GM12875 (cell line): ENCODE measurements at regions not wholly inside any gene's neighbourhood (a gene's known extent, or its start where the extent isn't known, plus 50 kb on each side); places are given as distances from the start of the nearest gene placed in this dataset.

Source experiments
- H3K4me3 ChIP-seq: one replicate; pipeline ENCODE4 v1.5.1; 2011; ENCODE audit warnings: low read depth, low read length, control low read depth
- TF ChIP-seq, protein P1 (sequence below): IDR thresholded peaks from 2 replicates; pipeline ENCODE4 v1.5.1; 2011; ENCODE audit warnings: low read depth, mild to moderate bottlenecking, control low read depth, inconsistent platforms, low read length, moderate library complexity, borderline replicate concordance; ENCODE audit not compliant: insufficient read depth

DNA sequence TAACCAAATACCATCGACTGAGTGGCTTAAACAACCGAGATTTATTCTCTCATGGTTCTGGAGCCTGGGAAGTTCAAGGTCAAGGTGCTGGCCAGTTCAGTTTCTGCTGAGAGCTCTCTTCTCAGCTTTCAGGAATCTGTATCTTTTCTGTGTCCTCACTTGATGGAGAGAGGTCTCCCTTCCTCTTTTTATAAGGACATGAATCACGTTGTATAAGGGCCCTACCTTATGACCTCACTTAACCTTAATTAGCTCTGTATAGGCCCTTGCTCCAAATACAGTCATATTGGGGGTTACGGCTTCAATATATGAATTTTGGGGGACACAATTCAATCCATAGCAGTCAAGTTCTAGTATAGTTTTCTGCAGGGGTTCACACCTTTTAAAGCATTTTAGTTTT is 135.2 kb upstream of the ADO start:
- H3K4me3 ChIP-seq, result no peak overlapping the region
- TF ChIP-seq, protein P1, sequence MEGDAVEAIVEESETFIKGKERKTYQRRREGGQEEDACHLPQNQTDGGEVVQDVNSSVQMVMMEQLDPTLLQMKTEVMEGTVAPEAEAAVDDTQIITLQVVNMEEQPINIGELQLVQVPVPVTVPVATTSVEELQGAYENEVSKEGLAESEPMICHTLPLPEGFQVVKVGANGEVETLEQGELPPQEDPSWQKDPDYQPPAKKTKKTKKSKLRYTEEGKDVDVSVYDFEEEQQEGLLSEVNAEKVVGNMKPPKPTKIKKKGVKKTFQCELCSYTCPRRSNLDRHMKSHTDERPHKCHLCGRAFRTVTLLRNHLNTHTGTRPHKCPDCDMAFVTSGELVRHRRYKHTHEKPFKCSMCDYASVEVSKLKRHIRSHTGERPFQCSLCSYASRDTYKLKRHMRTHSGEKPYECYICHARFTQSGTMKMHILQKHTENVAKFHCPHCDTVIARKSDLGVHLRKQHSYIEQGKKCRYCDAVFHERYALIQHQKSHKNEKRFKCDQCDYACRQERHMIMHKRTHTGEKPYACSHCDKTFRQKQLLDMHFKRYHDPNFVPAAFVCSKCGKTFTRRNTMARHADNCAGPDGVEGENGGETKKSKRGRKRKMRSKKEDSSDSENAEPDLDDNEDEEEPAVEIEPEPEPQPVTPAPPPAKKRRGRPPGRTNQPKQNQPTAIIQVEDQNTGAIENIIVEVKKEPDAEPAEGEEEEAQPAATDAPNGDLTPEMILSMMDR, result no peak

DNA sequence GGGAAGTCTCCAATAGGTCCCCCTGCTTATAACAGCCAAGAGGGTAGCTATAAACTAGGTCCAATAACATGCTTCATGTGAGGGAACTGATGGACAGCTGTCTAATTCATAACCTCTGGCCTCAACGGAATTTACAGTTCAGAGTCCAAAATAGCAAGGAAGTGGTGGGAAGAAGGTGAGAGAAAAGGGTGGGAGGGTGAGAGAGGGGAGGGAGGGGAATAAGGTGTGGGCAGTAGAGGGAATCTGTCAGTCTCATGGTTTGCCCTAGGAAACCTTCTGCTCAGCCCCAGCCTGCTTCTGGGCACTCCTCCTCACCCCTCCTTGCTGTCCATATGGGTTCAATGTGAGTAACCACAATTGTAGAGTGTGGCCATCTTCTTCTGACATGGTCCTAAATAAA is 133.4 kb upstream of the ADO start:
- TF ChIP-seq, protein P1, result no peak
- no peak overlapping the region for H3K4me3 ChIP-seq

DNA sequence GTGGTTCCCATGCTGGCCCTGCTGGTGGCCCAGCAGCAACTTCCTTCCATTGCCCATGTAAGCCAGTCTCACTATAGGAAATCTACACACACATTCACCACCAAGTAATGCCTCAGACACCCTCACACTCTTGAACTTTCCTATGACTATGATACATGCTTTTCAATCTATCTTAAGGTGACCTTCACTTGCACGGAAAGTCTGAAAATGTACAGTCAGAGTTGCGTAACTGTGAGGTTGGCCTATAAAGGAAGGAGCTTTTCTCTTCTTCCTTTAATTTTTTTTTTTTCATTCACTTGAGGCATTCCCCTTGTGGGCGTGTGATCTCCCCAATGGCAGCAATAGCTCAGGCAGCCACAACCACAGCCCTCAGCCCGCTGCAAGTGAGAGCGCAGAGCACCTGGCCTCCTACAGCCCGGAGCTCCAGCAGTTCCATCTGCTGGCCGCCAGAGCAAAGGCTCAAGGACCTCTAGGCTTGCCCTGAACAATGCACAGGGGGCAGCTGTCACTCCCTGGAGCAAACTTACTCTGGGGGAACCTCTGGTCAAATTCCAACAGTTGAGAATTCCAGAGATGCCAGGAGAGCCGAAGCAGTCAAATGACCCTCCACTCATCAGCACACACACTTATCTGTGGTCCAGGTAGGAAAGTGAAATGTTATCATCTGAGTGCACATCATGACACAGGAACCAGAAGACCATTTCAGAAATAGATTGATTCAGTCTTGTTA is 123.1 kb upstream of the ADO start:
- no peak overlapping the region for H3K4me3 ChIP-seq
- TF ChIP-seq, protein P1, result peak; percentile 82

DNA sequence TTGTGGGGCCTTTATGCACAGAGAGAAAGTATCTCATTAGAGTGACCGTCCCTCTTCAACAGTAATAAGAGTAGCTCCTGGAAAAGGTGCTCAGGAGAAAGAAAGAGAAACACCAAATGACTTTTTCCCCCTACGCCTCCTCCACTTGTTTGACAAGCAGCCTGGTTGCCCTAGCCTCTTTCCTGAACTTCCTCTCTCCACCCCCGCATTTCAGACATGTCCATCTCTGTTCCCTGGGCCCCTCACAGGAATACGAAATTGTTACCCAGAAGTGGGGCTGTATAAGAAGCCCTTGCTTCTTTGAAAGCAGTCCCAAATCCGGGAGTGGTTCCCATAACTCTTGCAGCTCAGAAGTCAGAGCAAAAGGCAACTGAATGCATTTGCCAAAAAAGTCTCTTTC is 119.6 kb upstream of the ADO start:
- no peak overlapping the region for H3K4me3 ChIP-seq
- TF ChIP-seq, protein P1, result no peak

DNA sequence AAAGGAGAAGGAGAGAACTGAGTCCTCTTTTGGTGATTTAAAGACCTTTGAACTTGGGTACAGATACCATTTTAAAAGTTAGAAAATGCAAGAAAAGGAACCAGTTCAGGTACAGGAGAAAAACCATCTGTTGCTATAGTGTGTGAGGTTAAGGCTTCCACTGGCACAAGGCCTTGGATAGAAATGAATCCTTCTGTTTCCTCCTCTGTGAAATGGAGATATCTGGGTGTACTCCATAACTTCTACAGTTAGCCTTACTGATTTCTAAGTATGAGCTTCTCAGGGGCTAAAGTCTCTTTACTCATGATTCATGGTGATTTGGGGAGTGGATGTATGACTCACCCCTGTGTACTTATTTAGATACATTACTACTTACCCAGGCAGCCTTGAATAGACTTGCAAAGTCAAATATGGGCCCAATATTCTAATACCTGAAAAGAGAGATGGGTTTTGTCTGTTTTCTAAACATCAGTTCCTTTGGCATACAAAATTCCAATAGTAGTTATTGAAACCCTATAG is 117.2 kb upstream of the ADO start:
- TF ChIP-seq, protein P1, result no peak

DNA sequence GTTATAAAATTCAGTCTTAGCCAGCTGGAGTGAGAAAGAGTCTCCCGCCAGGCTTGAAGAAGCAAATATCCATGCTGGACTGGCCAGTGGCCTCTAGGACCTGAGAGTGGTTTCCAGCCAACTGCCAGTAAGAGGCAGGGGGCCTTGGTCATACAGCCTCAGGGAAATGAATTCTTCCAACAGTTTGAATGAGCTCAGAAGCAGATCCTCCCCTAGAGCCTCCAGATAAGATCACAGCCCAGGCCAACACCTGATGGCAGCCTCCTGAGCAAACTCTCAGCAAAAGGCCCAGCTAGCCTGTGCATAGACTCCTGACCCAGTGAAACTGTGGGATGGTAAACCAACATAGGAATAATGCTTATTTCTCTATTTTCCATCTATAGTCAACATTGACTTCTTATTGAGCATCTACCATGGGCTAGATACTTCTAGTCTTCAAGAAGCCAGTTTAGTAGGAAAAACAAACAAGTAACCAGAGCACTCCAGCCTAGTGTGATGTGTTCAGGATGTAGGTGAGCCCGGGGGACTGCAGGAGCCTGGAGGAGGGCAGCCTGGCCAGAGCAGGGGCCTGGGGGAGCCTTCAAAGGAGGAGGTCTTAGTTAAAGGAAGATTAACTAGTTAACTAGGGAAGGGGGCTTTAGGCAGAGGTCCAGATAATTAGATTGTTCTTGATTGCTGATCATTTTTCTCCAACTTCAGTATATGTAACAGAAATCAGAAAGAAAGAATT is 115.4 kb upstream of the ADO start:
- TF ChIP-seq, protein P1, result no peak
- no peak overlapping the region for H3K4me3 ChIP-seq

More for the DNA sequence above, 117.2 kb upstream of the ADO start:
- H3K4me3 ChIP-seq, result no peak overlapping the region

DNA sequence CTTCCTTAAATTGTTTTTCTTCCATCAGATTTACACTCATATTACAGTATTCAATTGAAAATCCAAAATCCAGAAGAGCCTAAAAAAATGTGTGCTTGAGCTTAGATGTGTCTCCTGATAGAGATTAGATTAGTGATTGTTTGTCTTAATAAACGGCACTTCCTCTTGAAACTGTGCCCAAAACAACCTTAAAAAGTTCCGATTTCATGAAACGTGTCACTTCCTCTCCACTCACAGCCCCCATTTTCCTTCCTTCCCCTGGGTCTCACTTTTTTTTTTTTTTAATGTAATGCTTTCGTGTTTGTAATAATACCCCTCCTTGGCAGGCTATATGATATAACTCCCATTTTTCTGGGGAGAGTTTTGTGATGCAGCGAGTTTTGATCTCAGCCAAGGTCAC is 114.8 kb upstream of the ADO start:
- H3K4me3 ChIP-seq, result no peak overlapping the region
- TF ChIP-seq, protein P1, result no peak
